Testis (tissue), 2 donors: ENCODE measurements at regions not wholly inside any gene's neighbourhood (a gene's known extent, or its start where the extent isn't known, plus 50 kb on each side); places are given as distances from the start of the nearest gene placed in this dataset.

Source experiments
- DNase-seq: peaks from one replicate; pipeline ENCODE4 v3.0.0-alpha.2; 2019
- H3K27ac ChIP-seq, 2 donors: fragments of 200-600 bp; sonication (generic); one replicate each; pipeline ENCODE4 v1.5.1; 2019
- H3K27me3 ChIP-seq: fragments of 200-600 bp; sonication (generic); one replicate; pipeline ENCODE4 v1.5.1; 2019
- H3K36me3 ChIP-seq: fragments of 200-600 bp; sonication (generic); one replicate; pipeline ENCODE4 v1.5.1; 2017; ENCODE audit warnings: low read depth; ENCODE audit errors: missing control alignments
- H3K4me1 ChIP-seq: fragments of 200-600 bp; sonication (generic); one replicate; pipeline ENCODE4 v1.5.1; 2019
- H3K4me3 ChIP-seq, 2 donors: fragments of 200-600 bp; sonication (generic); one replicate each; pipeline ENCODE4 v1.5.1; 2017 to 2019
- H3K9me3 ChIP-seq: fragments of 200-600 bp; sonication (generic); one replicate; pipeline ENCODE4 v1.5.1; 2017
- CTCF ChIP-seq, 3 experiments: fragments of 450-650 bp in 2 of 3; fragments of 200-600 bp in 1 of 3; sonication (generic) in 1 of 3; IDR thresholded peaks; one replicate each; pipeline ENCODE4 v1.5.1; 2016 to 2019; ENCODE audit warnings: antibody characterized with exemption in 3 of 3, mild to moderate bottlenecking in 2 of 3, moderate library complexity in 1 of 3
- POLR2A ChIP-seq: fragments of 450-650 bp; IDR thresholded peaks from one replicate; pipeline ENCODE4 v1.6.1; 2017; ENCODE audit warnings: antibody characterized with exemption, mild to moderate bottlenecking, moderate library complexity
- WGBS, 2 donors: methylation state at CpG; one replicate each; pipeline ENCODE4 v1.1.5; 2018; 5-methylcytosine and 5-hydroxymethylcytosine counted together
- intact Hi-C: fragments of 100-400 bp; cut with DNase I; formaldehyde crosslinking; loops from one replicate; pipeline ENCODE4 v1.15.1; 2023; ENCODE audit warnings: low total_unique reads

- H3K36me3 ChIP-seq = no peaks in the 10 kb centered on the region
- WGBS, 2 donors = 88 to 89% methylated on average over 4 of the region's 4 CpGs
- no peaks in the 10 kb centered on the region for H3K4me1 ChIP-seq
- no peaks in the 10 kb centered on the region for H3K27me3 ChIP-seq
- no peak overlapping the region for H3K4me3 ChIP-seq
- H3K27ac ChIP-seq = no peak overlapping the region
- H3K9me3 ChIP-seq = no peaks in the 10 kb centered on the region
- intact Hi-C loops = no loop called here
- DNase-seq = no peak
- TF ChIP-seq POLR2A = no peak
- no peak for TF ChIP-seq CTCF (IDR thresholded peaks at IDR 0.05)
These were observed 134.6 kb upstream of the ECI2 start for GRCh38 chr6:4270001-4270400.

- no peaks in the 10 kb centered on the region for H3K27me3 ChIP-seq
- 77 to 81% methylated on average over 2 of the region's 2 CpGs for WGBS, 2 donors
- no peaks in the 10 kb centered on the region for H3K36me3 ChIP-seq
- TF ChIP-seq POLR2A = no peak
- intact Hi-C loops = no loop called here
- no peak for DNase-seq
- H3K9me3 ChIP-seq = no peaks in the 10 kb centered on the region
- H3K27ac ChIP-seq = no peak overlapping the region
- no peaks in the 10 kb centered on the region for H3K4me1 ChIP-seq
- H3K4me3 ChIP-seq = no peak overlapping the region
These were observed 132.8 kb upstream of the ECI2 start for GRCh38 chr6:4268171-4268570.

- Histone ChIP-seq H3K4me1 (no peaks in the 10 kb centered on the region), H3K4me3 (no peak overlapping the region), H3K27me3 (no peaks in the 10 kb centered on the region), H3K27ac (no peak overlapping the region), H3K9me3 (no peaks in the 10 kb centered on the region), H3K36me3 (no peaks in the 10 kb centered on the region)
- no peak for DNase-seq
- TF ChIP-seq CTCF (IDR thresholded peaks at IDR 0.05) (no peak), POLR2A (no peak)
- 86 to 90% methylated on average over 7 of the region's 7 CpGs for WGBS, 2 donors
- intact Hi-C loops = no loop called here
These were observed 130.4 kb upstream of the ECI2 start for GRCh38 chr6:4265740-4266139.

- 76 to 93% methylated on average over 1 of the region's 1 CpG for WGBS, 2 donors
- no peaks in the 10 kb centered on the region for H3K27me3 ChIP-seq
- H3K27ac ChIP-seq = no peak overlapping the region
- intact Hi-C loops = no loop called here
- TF ChIP-seq POLR2A = no peak
- no peak for TF ChIP-seq CTCF (IDR thresholded peaks at IDR 0.05)
- H3K4me1 ChIP-seq = no peaks in the 10 kb centered on the region
- no peak for DNase-seq
- H3K36me3 ChIP-seq = no peaks in the 10 kb centered on the region
- H3K9me3 ChIP-seq = no peaks in the 10 kb centered on the region
- no peak overlapping the region for H3K4me3 ChIP-seq
These were observed 129.2 kb upstream of the ECI2 start for GRCh38 chr6:4264601-4265000.

- no peaks in the 10 kb centered on the region for H3K9me3 ChIP-seq
- no peaks in the 10 kb centered on the region for H3K4me1 ChIP-seq
- no peaks in the 10 kb centered on the region for H3K27me3 ChIP-seq
- no peak overlapping the region for H3K27ac ChIP-seq
- WGBS, 2 donors = 87 to 95% methylated on average over 3 of the region's 3 CpGs
- DNase-seq = no peak
- TF ChIP-seq POLR2A = no peak
- no peak for TF ChIP-seq CTCF (IDR thresholded peaks at IDR 0.05)
- H3K36me3 ChIP-seq = no peaks in the 10 kb centered on the region
- intact Hi-C loops = no loop called here
- no peak overlapping the region for H3K4me3 ChIP-seq
These were observed 128.7 kb upstream of the ECI2 start for GRCh38 chr6:4264081-4264480.
